Stimulated activated CD8-positive, alpha-beta memory T cell treated with anti-CD3 and anti-CD28 coated beads, Interleukin-7, amount 100 ng/mL, for 48 hours (primary cell): ENCODE measurements at regions not wholly inside any gene's neighbourhood (a gene's known extent, or its start where the extent isn't known, plus 50 kb on each side); places are given as distances from the start of the nearest gene placed in this dataset.
"Not testable (repeated sequence)": the region's sequence is repeated elsewhere in the genome, so short reads cannot be mapped to it uniquely, and the experiment has no call there.

ENCODE experiments used
- DNase-seq, 2 donors: peaks; one replicate each; pipeline ENCODE4 v3.0.0-alpha.2; 2020; ENCODE audit warnings: low read depth in 1 of 2; ENCODE audit errors: extremely low read depth in 1 of 2

DNA sequence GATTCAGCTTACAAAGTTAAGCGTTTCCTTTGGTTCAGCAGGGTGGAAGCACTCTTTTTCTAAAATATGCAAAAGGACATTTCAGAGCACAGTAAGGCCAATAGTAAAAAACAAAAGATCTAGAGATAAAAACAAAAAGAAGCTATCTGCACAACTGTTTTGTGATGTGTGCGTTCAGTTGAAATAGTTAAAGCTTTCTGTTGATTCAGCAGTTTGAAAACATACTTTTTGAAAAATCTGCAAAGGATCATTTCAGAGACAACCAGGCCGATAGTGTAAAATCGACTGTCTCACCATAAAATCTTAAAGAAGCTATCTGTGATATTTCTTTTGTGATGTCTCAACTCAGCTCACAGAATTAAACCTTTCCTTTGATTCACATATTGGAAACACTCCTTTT, 300.0 kb upstream of the ALG10B start:
- no peak for DNase-seq

DNA sequence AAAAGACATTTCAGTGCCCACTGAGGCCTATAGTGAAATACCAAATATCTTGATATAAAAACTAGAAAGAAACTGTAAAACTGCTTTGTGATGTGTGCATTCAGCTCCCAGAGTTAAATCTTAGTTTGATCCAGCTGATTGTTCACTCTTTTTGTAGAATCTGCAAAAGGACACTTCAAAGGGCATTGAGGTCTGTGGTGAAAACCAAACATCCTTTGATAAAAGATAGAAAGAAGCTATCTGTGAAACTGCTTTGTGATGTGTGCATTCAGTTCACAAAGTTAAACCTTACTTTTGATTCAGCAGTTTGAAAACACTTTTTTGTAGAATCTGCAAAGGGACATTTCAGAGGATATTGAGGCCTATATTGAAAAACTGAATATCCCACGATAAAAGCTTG, 290.7 kb upstream of the ALG10B start:
- DNase-seq, result no peak

DNA sequence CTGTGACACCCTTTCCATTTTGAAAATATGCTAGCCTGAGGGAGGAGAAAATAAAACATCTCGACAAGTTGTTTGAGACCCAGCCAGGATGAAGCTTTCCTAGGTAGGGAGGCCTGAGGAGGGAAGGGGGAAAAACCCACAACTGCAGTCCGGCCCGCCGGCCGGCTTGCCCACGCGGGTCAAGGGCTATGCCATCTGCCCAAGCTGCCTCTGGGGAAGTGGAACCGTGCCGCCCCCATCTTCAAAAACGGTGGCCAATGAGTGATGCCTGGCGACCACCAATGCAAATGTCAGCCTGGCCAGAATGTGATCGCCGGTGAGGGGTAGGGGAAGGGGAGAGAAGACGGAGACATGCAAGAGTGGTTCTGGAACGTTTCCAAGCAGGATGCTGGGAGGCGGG, 263.5 kb upstream of the ALG10B start:
- no peak for DNase-seq

DNA sequence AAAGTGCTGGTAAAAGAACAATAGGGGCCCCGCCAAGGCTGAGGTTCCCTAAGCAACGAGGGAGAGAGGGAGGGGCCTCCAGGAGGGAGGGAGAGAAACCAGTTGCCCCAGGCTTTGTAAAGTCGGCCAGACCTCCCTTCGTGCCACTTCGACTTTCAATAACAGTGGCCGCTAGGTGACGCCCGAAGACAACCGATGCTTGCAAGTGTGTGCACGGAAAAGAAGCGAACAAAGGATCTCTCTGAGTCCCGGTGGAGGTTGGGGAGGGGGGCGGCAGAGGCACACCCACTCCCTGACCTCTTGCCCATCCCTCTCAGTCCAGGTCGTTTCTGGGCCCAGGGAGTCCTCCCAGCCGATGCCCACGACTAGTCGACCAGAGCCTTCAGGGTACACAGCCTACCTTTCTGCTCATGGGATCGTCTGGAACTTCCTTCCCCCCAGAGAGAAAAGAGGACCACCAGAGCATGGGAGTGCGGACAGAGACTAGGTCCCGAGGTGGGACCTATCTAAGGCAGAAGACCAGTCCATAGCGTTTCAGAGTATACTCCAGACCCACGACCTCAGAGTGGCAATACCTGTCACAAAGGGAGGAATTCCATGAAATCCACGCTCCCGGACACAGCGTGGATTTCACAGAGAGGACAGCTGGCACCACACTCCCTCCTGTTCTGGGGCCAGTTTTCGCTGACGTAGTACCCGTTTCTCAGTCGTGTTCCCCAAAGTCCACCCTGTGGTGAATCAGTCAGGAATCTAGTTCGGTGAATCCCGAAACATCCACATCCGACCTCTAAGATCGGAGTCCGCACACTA, 262.7 kb upstream of the ALG10B start:
- DNase-seq, result no peak

DNA sequence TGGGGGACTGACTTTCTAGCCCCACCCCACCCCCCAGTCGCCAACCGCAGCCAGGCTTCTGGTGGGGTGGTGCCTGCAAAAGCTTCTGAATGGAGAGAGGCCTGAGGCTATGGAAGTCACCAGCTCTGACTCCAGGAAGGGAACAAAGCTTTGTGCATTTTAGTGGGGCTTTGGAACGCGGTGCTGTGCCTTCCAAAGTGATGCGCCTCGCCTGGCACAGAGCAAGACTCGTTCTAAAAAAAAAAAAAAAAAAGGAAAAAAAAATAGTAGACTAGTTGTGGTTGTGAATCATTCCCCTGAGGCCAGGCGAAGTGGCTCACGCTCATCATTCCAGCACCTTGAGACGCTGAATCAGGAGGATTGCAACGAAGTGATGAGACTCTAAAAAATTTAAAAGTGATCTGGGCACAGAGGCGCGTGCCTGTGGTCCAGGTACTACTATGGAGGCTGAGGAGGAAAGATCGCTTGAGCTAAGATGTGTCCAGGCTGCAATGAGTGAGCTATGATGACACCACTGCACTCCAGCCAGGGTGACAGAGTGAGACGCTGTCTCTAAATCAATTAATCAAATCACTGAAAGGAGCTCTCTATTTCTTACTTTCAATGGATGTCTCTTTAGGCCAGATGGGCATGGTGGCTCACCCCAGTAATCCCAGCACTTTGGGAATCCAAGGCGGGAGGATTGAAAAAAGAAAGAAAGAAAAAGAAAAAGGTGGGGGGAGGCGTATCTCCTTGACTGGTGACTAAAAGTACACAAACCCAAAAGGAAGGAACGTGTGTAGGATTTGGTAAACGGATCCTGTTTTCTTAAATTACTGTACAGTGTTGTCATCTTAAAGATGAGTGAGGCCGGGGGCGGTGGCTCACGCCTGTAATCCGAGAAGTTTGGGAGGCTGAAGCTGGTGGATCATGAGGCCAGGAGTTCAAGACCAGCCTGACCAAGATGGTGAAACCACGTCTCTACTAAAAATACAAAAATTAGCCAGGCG, 259.6 kb upstream of the ALG10B start:
- no peak for DNase-seq

DNA sequence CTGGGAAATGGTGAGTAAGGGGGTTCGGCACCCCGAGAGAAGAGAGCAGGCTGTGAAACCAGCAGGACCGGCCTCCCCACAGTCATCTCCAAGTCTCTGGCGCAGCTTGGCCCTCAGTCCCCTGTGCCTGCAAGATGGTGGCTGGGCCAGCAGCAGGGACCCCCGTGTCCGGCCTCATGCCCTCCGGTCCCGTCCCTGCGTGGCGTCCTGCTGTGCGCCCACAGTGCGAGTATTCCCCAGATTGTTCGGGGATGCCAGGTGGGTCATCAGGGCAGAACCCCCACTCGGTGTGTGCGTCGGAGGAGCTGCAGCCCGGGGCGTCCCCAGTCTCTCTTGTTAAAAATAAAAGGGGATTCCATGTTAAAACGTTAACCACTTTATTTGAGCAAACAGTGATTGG, 216.9 kb upstream of the ALG10B start:
- no peak for DNase-seq

DNA sequence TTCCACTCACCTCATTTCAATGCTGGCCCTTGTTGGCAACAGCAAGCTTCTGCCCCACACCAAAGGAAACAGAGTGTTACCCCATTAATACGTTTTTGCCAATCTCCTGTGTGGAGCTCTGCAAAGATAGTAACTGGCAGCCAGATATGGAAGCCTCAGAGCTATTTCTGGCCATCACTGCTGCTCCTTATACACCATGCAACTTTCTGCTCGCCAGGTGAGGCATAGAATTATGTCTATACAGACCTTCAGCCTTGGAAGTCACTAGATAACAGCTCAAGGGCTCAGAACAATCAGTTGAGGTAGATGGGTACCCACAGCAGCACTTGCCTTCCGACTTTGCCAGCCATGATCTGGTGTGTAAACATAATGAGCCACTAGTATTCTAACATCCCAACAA, 214.8 kb upstream of the ALG10B start:
- DNase-seq, result no peak

DNA sequence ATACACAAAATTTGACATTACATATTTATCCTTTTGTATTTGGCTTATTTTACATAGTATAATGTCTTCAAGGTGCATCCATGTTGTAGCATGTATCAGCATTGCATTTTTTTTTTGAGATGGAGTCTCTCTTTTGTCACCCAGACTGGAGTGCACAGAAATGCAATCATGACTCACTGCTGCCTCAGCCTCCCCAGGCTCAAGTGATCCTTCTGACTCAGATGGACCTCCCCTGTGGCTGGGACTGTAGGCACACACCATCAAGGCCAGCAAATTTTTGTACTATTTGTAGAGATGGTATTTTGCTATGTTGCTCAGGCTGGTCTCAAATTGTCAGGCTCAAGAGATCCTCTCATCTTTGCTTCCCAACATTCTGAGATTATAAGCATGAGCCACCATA, 214.4 kb upstream of the ALG10B start:
- DNase-seq, result no peak

DNA sequence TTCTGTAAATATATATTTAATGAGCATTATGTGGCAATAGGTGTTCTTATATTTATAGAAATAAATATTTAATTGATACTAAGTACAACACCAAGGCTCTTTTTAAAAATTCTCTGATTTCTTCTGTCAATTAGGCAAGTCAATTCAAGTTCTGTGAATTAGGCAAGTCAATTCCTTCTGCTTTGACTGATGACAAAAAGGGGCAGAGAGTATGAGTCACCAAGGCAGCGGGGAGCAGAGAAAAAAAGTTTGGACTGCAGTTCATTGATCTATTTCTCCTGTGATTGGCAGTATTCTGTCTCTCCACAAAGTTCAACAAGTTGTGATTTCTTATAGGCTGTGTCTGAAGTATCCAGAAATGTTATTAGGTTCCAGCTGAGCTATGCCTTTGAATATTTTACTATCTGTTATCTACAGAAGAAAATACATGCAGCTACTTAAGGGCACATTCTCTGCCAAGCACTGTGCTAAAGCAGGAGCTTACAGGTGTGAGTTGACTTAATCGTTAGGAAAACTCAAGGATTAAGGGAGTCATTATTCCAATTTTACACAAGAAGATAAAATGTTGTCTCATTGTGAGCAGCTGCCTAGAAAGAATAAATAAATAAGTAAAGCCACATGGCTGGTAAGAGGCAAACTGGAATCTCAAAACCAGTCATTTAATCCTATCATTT, 206.4 kb upstream of the ALG10B start:
- no peak for DNase-seq

DNA sequence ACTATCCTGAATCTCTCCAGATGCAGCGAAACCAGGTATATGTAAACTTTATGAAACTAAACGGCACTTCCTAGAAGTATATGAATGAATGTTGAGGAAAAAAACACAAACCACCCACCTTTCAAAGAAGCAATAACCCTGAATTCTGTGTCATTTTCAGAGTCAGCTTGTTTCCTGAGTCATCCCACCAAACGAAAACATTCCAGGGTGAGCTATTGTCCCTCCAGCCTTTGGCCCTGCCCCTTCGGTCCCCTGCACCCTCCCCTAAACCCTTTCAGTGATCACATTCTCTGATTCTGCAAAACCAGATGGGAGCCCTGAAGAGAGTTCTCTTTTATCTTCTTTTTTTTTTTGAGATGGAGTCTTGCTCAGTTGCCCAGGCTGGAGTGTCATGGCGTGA, 202.6 kb upstream of the ALG10B start:
- no peak for DNase-seq

DNA sequence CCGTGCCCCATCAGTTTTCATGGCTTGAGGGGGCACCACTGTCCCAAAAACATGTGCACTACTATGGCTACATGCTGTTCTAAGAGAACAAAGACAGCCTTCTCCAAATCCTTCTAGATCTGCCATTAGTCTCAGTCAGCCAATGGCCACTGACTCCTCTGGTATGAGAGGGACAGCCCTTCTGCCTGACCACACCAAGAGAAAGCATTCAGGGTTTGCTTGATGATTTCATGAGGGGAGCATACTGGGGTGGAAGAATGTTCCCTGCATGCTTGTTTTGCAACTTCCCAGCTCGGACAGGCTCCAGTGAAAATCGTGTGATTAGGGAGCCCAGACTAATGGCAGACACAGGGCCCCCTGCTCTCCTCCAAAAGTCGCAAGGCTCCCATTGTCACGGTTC, 199.6 kb upstream of the ALG10B start:
- no peak for DNase-seq

DNA sequence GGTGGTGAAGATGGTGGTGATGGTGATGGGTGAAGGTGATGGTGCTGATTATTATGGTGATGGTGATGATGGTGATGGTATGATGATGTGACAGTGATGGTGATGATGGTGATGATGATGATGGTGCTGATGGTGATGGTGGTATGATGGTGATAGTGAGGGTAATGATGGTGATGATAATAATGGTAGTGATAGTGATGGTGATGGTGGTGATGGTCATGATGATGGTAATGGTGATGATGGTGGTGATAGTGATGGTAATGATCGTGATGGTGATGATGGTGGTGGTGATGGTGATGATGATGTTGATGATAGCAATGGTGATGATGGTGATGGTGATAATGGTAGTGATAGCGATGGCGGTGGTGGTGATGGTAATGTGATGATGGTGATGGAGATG, 197.9 kb upstream of the ALG10B start:
- DNase-seq, result no peak

DNA sequence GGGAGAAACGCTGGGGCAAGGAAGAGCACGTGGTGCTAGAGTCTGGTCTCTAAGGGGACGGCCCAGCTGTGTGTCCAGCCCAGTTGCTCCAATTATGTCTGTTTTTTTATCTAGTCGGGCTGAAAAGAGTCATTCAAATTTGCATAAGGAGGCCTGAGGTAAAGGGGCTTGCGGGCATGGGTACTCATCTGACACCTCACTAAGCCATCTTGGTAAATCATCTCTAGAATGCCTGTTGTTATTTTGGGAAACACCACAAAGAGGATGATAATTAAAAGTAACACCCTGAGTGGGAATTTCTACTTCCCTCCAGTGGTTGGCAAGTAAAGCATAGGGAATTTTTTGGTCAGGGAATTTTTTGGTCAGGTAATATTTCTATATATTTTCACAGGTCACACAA, 196.1 kb upstream of the ALG10B start:
- DNase-seq, result no peak

DNA sequence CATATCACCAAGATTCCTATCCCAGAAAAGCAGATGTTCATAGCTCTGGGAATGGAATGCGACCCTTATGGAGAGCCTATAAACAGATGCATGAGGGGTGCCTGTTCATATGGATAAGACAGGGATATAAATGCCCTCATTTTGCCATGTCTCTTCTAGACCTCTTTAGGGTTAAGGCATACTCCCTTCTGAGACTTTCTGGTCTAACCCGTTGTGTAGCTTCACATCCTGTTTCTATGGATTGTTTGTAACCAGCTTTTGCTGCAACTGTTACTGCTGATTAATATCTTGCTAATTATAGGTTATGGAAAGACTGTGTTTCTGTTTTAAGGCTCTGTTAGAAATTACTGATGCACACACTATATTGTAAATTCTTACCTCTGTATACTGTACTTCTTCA, 193.5 kb upstream of the ALG10B start:
- not testable (repeated sequence) for DNase-seq

DNA sequence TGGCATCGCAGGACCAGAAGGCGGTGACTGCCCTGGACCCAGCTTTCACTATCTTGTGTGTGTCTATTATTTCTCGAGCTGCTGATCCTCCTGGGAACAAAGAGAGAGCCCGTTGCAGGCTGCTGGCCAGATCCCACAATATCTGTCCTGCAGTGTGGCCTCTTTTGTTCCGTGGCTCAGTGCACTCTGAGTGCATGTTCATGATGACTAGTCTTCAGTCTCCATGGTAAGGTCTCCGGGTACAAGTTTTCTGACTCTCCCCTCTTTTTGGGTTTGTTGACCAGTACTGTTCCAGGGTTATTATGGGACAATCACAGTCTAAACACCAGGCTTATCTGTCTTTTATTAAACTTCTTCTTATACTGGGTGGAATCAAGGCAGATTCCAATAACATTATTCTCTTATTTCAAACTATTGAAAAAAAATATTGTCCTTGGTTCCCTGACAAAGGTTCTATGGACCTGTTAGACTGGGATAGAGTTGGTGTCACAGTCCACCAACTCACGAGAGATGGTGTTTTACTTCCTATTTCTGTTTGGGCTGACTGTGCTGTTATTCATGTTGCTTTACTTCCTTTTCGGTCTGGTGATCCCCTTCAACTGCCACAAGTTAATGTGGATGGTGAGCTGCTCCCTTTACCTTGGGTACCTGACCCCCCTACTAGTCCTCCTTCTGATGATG, 192.9 kb upstream of the ALG10B start:
- DNase-seq, result no peak

DNA sequence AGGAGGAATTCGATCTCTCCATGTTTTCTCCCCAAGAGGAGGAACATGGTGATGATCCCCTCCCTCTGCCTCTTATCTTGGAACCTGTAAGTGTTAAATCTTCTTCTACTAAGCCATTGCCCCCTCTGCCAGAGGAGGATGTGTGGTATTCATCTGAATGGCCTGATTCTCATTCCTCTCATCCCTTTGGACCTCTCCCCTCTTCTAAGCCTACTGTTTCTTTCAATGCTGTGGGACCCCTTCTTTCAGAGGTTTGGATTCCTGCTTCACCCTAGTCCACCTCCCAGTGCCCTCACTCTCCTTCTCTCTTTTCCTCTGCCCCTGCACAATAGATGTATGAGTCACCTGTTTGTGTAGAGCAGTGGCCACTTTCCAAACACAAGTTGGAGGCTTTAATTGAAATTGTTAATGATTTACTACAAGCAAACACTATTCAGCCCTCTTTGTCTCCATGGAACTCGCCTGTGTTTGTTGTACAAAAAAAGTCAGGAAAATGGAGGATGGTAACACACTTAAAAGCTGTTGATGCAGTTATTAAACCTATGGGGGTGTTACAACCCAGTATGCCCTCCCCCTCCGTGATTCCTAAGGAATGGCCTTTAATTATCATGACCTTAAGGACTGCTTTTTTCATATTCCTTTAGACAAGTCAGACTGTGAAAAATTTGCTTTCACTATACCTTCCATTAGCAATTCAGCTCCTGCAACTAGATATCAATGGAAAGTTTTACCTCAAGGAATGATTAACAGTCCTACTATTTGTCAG, 192.1 kb upstream of the ALG10B start:
- DNase-seq, result no peak

DNA sequence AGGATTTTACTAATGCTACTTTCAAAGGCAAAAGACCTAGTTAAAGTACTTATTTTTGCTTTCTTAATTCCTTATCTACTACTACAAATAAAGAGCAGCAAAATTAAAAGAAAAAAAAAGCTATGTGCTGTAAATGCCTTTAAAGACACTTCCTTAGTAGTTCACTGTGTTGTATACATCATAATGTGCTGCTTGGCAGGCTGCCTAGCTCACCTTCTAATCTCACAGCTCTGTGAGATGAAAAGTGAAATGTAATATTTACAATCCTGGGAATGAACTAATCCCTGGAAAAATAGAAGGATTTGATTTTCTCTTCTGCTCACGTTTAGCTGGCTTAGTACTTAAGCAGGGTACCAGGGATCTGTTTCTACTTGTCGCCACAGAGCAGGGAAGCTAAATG, 184.4 kb upstream of the ALG10B start:
- no peak for DNase-seq

DNA sequence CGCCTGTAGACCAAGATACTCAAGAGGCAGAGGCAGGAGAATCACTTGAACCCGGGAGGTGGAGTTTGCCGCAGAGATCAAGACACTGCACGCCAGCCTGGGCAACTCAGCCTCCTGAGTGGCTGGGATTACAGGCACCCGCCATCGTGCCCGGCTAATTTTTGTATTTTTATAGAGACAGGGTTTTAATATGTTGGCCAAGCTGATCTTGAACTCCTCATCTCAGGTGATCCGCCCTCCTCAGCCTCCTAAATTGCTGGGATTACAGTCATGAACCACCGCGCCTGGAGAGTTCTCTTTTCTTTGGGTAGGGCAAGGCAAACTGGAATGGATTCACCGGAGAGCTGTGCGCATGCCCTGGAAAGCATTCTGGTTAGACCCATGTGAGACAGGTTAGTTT, 179.3 kb upstream of the ALG10B start:
- no peak for DNase-seq

DNA sequence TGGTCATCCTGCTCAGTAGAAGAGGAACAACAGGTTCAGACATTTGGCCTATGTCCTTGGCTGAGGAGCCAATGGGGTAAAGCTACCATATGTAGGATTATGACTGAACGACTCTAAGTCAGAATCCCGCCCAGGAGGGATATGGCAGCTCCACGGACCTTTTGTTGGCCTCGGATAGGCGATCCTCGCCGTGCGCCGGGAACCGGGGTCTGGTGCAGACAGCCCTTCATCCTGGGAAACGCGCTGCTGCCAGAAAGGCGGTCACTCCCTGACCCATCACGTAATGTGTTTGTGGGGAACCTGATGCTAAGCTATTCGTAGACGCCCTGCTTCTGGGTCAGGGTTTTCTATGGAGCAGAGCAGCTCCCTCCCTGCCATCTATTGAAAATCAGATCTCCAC, 178.9 kb upstream of the ALG10B start:
- no peak for DNase-seq
